HG03571 (cell line): ENCODE measurements at regions not wholly inside any gene's neighbourhood (a gene's known extent, or its start where the extent isn't known, plus 50 kb on each side); places are given as distances from the start of the nearest gene placed in this dataset.
"Not testable (repeated sequence)": the region's sequence is repeated elsewhere in the genome, so short reads cannot be mapped to it uniquely, and the experiment has no call there.

Experiments
- ATAC-seq: cut with Tn5 transposase; IDR thresholded peaks from one replicate; pipeline ENCODE4 v1.9.1; 2021; ENCODE audit not compliant: unreplicated experiment

DNA sequence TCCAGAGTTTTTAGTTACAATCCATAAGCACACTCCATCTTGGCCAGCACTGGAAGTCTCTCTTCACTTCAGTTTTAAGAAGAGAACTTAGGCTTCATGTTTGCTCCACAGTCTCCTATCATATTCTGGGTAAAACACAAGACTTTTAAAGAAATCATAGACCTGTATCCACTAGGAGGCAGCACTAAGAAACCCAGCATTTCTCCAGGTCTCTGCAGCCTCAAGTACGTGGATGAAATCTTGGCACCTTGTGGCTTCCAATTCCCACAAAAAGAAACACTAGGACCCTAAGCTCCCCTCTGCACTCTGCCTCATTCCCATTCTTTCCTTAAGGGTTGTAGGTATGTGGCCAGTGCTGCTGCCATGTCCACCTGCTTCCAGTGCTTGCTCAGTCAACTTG is 367.3 kb upstream of the CASK start:
- no peak for ATAC-seq

DNA sequence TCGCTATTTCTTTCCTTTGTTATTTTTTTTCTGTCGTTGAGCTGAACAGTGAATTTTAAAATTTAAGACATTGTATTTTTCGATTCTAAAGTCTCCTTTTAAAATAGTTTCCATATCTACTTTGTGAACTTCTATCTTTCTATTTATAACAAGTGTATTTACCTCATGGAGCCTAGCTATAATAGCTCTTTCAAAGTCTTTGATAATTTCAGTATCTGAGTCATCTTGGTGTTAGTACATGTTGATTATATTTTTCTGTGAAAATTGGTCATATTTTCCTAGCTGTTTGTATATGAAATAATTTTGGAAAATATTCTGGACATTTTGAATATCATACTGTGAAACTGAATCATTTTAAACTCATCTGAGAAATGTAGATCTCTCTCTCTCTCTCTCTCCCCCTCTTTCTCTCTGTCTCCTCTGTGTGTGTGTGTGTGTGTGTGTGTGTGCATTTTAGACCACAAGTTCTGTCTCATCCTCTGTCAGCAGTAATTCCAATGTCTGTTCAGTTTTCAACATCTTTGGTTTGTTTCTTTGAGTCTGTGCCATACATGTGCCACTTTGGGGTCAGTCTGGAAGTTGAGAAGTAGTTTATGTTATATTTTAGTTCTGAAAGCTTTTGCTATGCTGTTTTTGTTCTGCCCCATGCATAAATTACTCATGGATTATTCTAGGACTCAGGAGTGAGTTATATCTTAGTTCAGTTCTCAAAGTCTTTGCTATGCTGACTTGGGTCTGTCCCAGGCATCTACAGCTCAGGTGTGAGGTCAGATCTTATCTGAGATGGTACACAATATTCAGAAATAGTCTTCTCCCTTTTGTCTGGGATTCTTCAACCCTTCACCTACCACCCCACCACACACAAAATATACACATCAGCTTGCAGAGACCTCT is 366.4 kb upstream of the CASK start:
- no peak for ATAC-seq

DNA sequence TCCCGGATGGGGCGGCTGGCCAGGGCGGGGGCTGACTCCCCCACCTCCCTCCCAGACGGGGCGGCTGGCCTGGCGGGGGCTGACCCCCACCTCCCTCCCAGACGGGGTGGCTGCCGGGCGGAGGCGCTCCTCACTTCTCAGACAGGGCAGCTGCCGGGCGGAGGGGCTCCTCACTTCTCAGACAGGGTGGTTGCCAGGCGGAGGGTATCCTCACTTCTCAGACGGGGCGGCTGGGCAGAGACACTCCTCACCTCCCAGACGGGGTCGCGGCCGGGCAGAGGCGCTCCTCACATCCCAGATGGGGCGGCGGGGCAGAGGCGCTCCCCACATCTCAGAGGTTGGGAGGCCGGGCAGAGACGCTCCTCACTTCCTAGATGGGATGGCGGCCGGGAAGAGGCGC is 362.3 kb upstream of the CASK start:
- ATAC-seq: not testable (repeated sequence)

DNA sequence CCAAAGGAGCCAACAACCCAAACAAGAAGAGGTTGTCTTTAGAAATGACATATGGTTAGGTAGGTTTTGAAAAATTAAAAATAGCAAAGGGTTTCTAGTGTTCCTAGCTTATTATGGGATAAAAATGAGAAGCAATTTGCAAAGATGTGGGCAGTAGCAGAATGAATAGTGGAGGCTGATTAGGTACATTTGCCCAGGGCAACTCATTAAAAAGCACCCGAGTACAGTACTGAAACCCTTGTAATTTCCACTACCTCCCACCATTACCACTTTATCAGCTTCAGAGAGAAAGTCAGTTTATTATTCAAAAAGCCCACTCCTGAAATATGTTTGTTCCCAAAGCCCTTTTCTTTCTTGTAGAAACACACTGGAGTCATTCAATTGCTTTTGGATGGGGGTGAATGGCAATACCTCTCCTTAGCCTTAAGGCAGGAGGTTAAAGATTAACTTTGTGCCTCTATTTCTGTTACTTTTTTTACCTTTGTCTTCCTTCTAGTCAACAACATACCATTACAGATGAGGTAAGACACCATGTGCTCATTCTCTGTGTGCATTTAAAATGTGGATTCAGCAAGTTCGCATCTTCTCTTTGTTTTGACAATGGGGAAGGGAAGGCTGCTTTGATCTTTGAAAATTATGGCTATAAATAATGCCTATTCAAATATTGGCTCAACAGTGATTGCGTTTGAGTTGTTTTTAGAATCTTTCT is 353.8 kb upstream of the CASK start:
- ATAC-seq: no peak

DNA sequence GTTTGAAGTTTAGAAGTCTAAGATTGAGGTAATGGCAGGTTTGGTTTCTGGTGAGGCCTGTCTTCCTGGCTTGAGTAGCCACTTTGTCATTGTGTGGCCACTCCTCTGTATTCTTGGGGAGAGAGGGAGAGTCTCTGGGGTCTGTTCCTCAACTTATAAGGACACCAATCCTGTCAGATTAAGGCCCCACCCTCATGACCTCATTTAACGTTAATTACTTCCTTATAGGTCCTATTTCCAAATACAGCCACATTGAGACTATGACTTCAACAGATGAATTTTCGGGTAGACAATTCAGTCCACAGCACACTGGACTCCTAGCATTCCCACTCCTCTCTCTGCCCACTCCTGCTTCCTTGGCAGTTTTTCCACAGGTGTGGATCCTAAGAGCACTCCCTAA is 350.8 kb upstream of the CASK start:
- ATAC-seq: no peak

DNA sequence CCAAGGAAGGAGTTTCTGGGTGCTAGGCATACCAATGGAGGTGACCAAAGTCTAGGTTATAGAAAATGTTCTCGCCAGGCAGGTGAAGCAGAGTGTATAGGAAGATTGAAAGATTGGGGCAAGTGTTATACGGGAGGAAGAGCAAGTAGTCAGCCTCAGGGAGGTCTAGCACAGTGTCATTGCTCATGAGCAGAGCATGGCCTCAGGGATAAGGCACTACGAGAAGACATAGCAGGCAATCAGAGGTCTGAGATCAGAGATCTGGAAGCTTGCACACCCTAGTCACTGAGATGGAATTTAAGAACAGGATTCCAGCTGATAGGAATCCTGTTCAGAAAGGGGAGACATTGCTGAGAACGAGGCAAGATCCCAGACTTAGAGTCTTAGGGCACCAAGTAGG is 350.0 kb upstream of the CASK start:
- ATAC-seq: no peak

DNA sequence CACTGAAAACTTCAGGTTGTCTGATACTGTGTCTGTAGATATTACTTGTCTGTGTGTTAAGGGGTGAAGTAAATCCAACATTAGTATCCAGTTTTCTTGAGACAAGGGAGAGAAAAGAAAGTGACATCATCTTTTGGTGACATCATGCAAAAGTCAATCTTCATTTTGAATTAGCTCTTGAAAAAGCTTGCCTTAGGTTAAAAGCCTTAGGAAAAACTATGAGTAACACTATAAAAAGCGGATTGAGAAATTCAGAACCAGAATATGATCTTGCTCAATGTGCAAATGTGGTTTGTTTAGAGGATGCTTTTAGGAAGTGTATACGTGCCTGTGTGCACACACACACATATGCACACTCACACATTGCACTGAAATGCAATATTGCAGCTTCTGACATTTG is 345.8 kb upstream of the CASK start:
- ATAC-seq: no peak

DNA sequence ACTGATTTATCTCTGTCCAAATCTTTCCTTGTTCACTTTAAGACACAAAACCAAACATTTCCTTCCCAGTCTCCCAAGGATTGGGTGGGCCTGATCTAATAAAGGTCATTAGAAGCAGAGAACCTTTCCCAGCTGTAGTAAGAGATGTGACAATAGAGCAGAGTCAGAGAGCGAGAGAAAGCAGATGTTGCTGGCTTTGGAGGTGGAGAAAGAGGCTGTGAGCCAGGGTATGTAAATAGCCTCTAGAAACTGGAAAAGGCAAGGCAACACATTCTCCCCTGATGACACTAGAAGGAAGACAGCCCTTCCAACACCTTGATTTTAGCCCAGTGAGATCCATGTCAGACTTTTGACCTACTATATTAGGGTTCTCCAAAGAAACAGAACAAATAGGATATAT is 337.5 kb upstream of the CASK start:
- no peak for ATAC-seq

DNA sequence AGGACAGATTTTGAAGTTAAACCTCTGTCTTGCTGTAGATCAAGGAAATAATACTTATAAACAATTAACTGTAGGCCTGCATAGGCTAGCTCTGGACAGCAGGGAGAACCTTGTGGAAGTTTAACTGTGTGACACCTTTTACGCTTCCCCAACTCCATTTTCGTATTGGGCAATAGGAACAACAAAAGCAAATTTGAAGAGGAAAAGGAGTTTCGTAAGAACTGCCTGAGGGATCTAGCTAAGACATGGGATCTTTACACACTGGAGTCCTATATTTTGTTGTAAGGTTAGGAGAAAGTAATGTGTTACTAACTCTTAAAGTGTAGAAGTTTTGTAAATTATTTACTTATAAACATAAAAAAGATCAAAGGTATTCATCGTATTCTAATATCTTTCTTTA is 324.9 kb upstream of the CASK start:
- ATAC-seq: no peak

DNA sequence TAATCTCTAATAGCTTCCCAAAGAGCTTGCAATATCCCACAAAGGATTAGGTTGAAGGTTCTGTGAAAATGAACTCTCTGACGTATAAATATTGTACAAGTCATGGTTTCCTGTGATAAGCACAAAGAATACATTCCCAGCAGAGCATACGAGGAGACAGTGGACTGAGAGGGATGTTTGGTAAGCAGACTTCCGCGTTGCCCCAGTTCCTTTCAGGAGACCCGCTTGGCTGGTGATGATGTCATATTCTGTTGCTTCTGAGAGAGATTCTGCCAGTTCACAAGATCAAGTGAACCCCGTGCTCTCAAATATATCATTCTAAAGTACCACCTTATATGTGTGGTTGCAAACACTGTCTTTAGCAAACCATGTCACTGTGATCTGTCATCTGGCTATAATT is 323.9 kb upstream of the CASK start:
- ATAC-seq: no peak

DNA sequence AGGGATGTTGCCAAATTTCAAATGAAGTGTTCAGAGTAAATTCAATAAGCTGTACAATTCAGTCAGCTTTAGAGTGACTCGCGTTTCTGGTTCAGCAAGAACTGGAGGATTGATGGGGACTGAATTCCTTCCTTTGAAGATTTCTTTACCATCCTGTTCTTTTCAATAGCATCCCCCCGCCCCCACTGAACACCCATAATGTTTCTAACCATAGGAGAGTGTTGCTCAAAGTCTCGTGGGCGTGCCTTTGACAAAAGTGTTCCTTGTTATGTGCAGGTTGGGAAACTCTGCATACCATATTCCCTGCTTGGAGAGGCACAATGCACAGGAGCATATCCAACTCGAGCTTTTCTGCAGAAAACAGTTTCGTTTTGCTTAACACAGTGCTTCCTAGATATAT is 323.5 kb upstream of the CASK start:
- no peak for ATAC-seq

DNA sequence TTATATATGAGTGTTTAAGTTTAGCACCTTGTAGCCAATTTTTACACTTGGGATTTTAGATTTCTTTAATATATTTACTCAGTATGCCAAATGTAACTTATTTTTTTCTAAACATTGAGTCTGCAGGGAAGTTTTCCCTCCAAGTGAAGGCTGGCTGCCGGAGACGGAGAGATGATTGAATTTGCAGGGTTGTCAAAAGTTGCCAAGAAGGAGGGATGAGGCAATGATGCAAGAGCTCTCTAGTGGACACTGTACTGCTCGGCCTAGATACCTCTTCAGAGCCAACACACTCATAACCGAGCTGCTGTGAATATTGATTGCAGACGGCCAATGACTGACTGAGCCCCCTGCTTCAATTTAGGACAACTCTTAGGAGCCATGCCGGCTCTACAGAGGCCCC is 318.6 kb upstream of the CASK start:
- ATAC-seq: no peak

DNA sequence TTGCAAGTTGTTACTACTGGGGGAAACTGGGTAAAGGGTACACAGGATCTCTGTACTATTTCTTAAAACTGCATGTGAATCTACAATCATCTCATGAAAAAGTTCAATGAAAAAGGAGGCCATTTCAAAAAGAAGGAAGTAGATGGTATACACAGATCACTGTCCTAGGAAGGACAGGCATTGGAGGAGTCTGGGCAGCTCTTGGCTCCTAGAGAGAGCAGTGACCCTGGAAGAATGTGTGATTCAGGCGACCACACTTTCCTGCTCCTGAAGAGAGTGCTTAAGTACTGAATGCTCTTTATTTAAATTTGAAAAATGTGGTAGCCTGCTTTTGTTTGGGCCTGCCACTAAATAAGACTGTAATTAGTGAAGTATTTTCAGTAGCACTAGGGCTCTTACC is 318.1 kb upstream of the CASK start:
- ATAC-seq: no peak

DNA sequence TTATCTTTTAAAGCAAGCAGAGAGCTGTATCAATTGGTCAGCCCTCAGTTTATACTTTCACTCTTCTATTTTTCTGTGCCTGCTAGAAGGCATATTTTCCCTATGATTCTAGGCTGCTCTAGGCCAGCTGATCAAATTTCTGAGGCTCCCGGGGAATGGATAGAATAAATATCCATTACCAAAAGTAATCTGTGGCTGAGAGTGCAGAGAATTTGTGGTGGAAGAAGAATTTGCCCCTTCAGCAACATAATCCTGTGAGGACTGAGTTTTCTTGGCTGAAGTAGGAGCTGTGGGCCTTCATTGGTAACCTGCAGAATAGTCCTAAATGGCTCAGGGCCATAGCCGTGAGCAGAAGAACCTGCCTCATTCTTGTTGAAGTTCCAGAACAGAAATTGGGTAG is 314.6 kb upstream of the CASK start:
- no peak for ATAC-seq

DNA sequence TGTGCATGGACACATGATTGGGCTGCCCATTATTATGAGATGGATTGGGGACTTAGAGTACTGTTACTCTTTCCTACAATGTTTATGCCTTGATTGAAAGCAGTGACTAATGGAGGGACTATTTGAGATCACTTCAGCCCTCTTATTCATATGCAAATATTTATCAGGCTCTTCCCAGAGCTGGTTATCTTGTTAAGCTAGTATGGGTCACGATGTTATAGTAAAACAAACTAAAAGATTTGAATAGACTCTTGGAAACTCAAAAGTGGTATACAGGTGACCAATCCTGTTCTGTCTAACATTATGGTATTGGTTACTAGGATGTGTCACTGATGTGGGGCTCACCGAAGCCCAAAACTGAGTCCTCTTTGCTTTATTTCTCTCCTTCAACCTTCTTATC is 306.2 kb upstream of the CASK start:
- no peak for ATAC-seq

DNA sequence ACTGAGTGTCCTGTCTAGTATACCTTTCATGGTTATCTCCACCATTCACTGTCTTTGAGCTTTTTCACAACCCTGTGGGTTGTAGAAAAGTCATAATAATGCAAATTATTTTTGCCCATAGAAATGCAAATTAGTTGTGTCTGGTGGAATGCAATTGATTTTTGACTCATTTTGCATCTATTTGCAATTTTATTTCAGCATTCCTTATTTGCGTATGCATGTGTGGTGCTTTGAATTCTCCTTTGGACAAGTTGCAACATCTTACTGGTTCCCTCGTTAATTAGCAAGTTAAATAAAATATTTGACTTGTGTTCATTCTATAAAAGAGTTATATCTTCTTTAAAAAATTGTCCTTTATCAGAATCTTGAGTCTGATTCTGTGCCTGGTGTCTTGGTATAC is 297.3 kb upstream of the CASK start:
- no peak for ATAC-seq

DNA sequence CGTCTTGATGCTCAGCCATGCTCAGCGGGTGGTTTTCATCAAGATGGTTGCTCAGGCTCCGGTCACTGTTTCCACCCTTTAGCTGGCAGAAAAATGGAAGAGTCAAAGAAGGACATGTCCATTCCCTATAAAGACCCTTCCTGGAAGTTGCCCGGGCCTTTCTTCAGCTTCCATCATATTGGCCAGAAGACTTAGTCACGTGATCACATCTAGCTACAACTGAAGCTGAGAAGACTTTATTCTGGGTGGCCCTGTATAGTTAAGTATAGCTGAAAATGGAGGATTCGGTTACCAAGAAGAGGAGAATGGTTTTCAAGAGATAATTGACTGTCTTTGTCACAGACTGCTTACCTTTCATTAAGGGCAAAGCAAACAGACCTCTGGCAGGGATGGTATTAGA is 296.7 kb upstream of the CASK start:
- ATAC-seq: no peak

DNA sequence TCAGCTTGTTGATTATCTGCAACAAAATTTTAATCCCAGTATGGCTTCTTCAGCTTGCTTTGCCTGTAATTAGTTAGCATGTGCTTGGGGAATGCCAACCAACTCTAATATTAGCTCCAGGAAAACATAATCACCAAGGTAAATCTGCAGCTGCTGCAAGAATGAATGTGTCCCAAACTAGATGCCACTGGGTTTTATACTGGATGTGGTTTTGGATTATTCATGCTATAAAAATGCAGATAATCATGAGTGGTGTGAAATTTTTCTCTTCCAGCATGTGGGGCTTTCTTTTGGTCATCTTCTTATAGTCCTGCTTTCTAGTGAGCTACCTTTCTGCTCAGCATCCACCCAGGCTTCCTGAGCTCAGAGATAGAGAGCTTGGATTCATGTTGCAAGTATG is 295.9 kb upstream of the CASK start:
- no peak for ATAC-seq

DNA sequence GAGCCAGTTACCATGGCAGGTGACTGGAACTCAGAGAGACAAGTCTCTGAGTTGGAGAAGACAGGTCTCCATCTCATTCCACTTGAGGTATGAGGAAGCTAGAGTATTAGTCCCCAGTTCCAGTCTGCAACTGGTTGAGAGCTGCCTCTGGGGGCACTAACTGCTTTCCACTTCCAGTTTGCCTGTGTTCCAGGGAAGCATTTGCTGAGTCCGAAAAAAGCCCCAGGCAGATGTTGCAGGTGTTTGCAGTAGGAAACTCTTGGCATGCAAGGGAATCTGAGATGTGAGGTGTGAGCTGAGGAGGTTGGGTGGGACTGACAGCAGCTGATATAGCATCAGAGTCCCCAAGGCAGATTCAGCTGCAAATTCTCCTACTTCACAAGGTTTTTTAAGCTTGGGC is 272.2 kb upstream of the CASK start:
- no peak for ATAC-seq

DNA sequence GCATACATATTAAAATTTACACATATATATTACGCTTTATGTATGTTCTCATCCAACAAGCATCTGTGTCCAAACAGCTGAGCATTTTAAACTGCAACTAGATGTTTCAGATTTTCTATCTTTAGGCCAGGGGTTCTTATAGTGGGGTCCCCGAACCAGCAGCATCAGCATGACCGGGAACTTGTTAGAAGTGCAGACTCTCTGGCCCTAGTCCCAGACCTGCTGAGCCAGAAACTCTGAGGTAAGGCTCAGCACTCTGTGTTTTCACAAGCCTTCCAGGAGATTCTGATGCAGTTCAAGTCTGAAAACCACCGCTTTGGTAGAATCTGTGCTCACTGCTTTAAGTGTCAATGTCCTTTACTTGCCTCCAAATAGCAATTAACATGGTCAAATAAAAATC is 266.2 kb upstream of the CASK start:
- no peak for ATAC-seq

DNA sequence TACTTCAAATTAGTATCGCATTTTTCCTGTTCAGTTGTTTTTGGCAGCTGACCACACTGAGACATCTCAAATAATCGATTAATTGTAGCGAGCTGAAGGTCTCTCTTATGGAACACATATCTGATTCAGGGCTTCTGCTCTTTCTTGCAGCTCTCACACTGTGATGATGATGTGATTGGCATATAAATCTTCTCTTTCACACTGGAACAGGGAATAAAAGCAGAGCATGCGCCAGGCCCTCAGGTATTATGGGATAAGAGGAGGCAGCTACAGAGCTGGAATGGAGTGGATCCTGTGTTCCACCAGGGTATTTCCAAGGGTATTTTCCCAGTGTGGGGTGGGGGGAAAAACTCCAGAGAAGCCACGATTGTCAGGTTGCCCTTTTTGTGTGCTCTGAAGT is 265.4 kb upstream of the CASK start:
- no peak for ATAC-seq

DNA sequence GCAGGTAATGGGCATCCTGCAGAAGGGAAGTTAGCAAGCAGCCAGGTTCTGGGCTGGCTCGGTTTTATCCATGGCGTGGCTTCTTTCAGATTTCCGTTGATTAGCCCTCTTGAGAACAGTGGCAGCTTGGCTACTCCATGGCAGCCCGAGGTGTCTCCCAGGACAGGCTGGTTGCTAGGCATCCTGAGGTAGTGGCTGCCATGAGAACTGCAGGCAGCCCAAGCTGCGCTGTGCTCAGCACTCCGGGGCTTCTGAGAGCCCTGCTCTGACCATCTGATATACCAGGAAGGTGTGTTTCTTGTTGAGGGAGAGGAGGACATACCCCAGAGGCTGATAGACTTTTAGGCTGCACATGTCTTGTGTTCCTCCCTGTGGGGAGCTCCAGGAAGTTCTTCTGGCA is 253.4 kb upstream of the CASK start:
- no peak for ATAC-seq

DNA sequence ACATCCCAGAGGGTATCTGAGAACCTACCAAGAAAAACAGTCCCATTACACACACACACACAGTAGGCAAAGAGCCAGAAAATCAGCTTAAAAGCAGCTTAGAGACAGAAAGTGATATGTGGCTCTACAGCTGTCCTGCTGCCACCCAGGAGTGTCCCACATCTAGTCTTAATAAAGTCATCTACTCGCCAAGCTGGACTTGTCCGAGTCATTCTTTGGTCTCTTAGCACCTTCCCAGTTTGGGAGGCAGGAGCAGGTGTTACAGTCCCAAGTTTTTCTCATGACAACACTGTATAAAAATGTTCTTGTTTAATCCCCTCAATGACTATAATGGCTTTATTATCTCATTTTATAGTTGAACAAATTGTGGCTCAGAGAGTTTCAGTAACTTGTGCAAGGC is 252.5 kb upstream of the CASK start:
- no peak for ATAC-seq
